ENCODE measurements at regions not wholly inside any gene's neighbourhood (a gene's known extent, or its start where the extent isn't known, plus 50 kb on each side); places are given as distances from the start of the nearest gene placed in this dataset.

DNA sequence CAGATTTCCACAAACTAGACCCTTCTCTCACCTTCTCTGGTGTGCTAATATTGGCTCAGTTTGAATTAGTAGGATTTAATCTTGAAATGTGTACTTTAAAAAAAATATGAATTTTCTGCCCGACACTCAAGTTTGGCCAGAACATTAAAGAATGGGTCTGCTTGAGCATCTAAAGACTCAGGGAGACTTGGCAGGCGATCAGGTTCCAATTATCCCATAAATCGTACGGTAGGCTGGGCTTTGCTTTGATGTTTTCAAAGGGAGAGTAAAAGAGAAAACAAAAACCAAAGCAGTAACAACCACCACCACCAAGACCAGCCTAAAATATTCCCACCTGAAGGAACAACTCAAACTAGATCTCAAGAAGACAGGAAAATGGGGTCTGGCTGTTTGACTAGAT, 230.8 kb downstream of the EBLN2 start:
- TF ChIP-seq CTCF (IDR thresholded peaks at IDR 0.05) (no peak), POLR2A (IDR thresholded peaks at IDR 0.05) (no peak)

Data from breast epithelium (tissue), 3 donors.